ENCODE measurements at regions not wholly inside any gene's neighbourhood (a gene's known extent, or its start where the extent isn't known, plus 50 kb on each side); places are given as distances from the start of the nearest gene placed in this dataset.

DNA sequence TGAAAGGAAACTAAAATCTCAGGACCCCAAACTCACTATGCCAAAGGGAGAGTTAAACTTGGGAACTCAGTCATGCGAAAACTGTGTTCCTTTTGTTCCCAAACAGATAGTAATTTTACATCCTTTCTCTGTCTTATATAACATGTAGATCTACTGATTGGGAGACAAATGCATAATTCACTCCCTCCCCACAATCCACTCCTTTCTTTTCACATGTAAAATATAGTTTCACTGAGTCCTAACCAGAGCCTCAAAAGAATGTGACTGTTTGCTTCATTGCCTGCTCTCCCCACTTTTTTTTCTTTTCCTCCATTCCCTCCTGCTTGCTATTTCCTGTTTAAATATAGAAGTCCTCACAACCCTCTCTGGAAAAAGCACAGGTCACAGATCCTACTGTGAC lies 699.3 kb upstream of the ADGRL3 start:
- TF ChIP-seq, protein P1, sequence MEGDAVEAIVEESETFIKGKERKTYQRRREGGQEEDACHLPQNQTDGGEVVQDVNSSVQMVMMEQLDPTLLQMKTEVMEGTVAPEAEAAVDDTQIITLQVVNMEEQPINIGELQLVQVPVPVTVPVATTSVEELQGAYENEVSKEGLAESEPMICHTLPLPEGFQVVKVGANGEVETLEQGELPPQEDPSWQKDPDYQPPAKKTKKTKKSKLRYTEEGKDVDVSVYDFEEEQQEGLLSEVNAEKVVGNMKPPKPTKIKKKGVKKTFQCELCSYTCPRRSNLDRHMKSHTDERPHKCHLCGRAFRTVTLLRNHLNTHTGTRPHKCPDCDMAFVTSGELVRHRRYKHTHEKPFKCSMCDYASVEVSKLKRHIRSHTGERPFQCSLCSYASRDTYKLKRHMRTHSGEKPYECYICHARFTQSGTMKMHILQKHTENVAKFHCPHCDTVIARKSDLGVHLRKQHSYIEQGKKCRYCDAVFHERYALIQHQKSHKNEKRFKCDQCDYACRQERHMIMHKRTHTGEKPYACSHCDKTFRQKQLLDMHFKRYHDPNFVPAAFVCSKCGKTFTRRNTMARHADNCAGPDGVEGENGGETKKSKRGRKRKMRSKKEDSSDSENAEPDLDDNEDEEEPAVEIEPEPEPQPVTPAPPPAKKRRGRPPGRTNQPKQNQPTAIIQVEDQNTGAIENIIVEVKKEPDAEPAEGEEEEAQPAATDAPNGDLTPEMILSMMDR (IDR thresholded peaks at IDR 0.05): no peak
- TF ChIP-seq EP300 (IDR thresholded peaks at IDR 0.05) (no peak), POLR2AphosphoS5 (IDR thresholded peaks at IDR 0.05) (no peak)
